GM18909 (cell line): ENCODE measurements at regions not wholly inside any gene's neighbourhood (a gene's known extent, or its start where the extent isn't known, plus 50 kb on each side); places are given as distances from the start of the nearest gene placed in this dataset.

Source experiments
- ATAC-seq: cut with Tn5 transposase; IDR thresholded peaks from one replicate; pipeline ENCODE4 v1.9.1; 2021; ENCODE audit warnings: mild to moderate bottlenecking; ENCODE audit not compliant: unreplicated experiment, poor library complexity

DNA sequence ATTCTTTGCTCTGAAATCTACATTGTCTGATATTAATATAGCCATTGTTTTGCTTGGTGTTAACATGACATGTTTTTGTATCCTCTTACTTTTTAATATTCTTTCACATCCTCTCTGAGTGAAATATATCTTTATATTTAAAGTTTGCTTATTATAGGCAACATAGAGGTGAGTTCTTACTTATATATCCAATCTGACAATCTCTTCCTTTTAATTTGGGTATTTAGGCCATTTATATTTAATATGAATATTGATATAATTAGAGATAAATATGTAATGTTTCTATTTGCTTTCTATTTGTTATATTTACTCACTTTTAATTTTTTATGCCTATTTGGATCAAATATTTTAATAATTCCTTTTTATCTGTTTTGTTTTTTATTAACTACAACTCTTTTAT lies 554.1 kb upstream of the SALL1 start:
- ATAC-seq: no peak

GRCh38 chr16:51701025-51701424 lies 550.0 kb upstream of the SALL1 start:
- no peak for ATAC-seq

DNA sequence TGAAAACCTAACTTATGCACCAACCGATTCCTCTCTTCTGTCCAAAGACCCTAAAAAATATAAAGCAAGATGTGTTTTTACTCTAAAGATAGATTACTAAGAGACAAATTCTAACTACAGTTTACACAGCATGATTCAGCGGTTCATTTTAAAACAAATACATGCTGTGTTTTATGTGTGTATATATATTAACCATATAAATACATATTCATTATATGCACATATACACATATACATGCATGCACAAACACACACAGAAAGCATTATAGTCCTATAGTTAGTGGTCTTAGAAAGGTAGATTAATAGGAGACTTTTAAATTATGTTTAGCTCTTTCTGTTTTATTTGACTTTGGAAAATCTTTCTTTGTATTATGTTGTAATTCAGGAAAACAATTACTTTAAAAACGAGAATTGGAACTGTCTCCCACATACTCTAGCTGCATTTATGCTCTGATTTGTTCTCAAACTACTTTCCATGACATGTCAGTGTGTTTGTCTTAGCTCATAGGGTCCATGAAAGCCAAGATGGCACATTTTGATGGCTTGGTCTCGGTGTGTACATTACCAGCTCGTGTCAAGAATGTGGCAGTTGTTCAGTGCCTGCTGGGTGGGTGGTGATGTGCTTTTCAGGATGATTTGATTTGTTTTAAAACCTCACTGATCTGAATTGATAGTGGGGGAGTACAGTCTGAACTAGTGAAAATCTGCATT lies 548.8 kb upstream of the SALL1 start:
- ATAC-seq: no peak

DNA sequence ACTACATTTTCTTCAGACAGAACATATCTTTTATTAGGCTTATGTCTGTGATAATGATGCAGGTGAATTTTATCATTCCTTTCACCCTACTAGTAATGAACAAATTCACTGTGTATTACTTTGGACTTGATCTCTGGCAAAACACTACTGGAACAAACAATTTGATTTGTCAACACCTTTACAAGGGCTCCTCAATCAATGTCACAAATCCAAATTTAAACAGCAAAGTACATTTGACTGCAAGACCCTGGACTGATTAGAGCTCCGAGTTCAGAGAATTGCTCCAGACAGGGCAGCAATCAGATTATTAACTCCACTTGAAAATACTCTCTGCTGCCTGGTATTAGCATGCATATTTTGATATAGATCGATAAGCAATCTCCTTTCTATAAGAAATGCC lies 547.6 kb upstream of the SALL1 start:
- ATAC-seq: no peak

- no peak for ATAC-seq
Observed at GRCh38 chr16:51697454-51697853, 546.4 kb upstream of the SALL1 start.

- ATAC-seq: no peak
Observed at GRCh38 chr16:51696376-51696775, 545.3 kb upstream of the SALL1 start.

- ATAC-seq: no peak
Observed at GRCh38 chr16:51691109-51691508, 540.0 kb upstream of the SALL1 start.

GRCh38 chr16:51685498-51685897 lies 534.4 kb upstream of the SALL1 start:
- ATAC-seq: no peak

GRCh38 chr16:51683882-51684281 lies 532.8 kb upstream of the SALL1 start:
- ATAC-seq: no peak

- no peak for ATAC-seq
Observed at GRCh38 chr16:51682905-51683304, 531.8 kb upstream of the SALL1 start.

DNA sequence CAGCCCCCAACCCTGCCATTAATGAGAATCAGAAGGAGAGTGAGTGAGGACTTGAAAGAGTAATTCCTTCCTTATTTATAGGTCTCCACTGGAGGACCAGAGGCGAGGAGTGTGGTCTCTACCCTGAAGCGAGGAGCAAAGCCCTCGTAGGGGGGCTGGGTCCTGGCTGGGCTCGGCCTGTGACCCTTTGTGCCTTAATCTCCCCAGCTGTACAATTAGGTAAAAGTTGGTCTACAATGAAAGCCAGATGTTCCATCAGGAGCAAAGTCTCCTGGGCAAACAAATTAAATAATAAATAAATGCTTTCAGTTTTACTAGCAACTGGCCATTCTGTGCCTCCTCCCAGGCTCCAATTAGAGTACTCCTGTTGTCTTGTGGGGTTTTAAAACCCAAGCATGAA lies 523.5 kb upstream of the SALL1 start:
- ATAC-seq: no peak

GRCh38 chr16:51670527-51670926 lies 519.5 kb upstream of the SALL1 start:
- ATAC-seq: no peak

DNA sequence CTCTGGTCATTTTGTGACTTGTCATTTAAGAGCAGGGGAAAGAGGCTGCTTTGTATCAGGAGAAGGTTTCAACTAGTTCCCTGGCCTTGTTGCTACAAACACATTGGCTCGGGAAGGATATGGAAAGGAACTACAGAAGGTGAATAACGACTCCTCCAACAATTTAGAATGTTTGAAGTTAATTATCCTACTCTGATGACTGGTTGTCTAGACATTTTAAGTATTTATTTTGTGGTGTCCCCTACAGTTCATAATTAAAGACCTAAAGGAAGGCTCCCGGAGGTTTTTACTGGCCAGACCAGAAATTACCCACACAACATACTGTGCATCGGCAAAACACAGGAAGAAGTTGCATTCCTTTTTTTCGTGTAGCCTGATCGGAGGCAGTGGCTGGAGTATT lies 515.8 kb upstream of the SALL1 start:
- ATAC-seq: no peak

GRCh38 chr16:51666074-51666473 lies 515.0 kb upstream of the SALL1 start:
- no peak for ATAC-seq

- no peak for ATAC-seq
Observed at GRCh38 chr16:51665436-51665998, 514.4 kb upstream of the SALL1 start.

GRCh38 chr16:51658531-51658930 lies 507.5 kb upstream of the SALL1 start:
- no peak for ATAC-seq

- ATAC-seq: no peak
Observed at GRCh38 chr16:51657848-51658247, 506.8 kb upstream of the SALL1 start.

DNA sequence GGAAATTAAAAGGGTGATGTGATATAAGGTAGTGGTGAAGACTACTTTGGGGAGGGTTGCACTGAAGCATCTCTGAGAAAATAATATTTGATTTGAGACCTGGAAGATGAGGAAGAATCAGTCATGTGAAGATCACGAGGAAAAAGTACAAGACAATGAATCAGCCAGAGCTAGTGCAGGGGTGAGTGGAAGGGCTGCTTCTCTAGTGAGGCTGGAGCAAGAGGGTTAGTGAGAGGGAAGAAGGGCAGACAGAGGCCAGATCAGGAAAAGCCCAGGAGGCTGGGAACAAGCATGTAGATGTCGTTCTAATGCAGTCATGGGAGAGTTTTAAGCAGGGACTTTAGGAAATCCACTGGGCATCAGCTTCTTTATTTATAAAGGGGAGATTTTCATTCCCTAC lies 504.2 kb upstream of the SALL1 start:
- no peak for ATAC-seq

DNA sequence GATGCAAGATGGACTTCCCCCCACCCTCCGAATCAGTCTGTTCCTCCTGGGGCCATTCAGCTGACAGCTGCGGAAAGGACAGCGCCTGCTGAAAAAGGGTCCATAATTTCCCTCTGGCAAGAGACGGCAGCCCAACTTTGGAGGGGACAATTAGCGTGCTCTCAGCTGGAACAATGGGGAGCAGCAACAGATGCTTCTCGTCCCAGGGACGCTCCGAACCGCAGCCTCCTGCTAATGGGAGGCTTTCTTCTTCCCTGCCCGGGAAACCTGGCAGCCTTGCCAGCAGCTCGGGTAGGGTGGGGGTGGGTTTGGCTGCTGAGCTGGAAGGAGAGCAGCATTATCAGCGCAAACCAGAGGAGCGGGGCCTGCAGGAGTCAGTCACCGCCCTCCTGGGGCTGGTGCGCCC lies 500.0 kb upstream of the SALL1 start:
- no peak for ATAC-seq

DNA sequence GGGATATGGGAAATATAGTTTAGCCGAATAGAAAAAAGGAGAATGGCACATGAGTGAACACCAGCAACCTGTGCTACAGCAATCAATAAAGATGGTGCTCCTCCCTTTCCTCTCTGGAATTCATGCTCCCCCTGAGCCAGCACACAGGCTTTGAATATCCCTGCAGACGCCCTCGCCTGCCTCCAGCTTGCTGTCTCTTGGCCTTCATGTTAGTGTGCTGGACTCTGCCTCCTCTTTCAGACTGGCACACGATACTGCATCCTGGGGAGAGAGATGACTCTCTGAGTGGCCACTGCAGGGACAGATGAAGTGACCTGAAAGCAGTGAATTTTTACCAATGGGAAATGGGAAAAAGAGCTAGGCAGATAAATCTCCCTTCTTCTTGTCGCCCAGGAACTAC lies 498.6 kb upstream of the SALL1 start:
- no peak for ATAC-seq

GRCh38 chr16:51648526-51648925 lies 497.5 kb upstream of the SALL1 start:
- ATAC-seq: no peak

- ATAC-seq: no peak
Observed at GRCh38 chr16:51641191-51641765, 490.2 kb upstream of the SALL1 start.
